GM18870 (cell line): ENCODE measurements at regions not wholly inside any gene's neighbourhood (a gene's known extent, or its start where the extent isn't known, plus 50 kb on each side); places are given as distances from the start of the nearest gene placed in this dataset.

Experiments used
- ATAC-seq: cut with Tn5 transposase; IDR thresholded peaks from one replicate; pipeline ENCODE4 v1.9.1; 2021; ENCODE audit warnings: moderate library complexity; ENCODE audit not compliant: unreplicated experiment

DNA sequence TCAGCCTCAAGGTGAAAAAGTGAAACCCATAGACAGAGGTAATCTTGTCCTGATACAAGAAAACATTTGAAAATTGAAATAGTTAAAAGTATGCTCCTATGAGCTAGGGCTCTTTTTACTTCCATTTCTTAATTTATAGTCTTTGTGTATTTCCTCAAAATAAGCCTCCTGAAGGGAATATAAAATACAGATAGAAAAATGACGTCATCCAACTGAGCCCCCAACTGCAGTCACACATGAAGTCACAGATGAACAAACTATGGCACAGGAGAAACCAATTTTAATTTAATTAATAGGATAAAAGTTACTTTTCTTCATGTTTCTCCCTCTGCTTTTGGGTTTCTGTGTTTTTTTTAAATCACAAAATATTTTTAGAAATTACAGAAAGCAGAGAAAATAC is 280.3 kb downstream of the HTR7 start:
- no peak for ATAC-seq

DNA sequence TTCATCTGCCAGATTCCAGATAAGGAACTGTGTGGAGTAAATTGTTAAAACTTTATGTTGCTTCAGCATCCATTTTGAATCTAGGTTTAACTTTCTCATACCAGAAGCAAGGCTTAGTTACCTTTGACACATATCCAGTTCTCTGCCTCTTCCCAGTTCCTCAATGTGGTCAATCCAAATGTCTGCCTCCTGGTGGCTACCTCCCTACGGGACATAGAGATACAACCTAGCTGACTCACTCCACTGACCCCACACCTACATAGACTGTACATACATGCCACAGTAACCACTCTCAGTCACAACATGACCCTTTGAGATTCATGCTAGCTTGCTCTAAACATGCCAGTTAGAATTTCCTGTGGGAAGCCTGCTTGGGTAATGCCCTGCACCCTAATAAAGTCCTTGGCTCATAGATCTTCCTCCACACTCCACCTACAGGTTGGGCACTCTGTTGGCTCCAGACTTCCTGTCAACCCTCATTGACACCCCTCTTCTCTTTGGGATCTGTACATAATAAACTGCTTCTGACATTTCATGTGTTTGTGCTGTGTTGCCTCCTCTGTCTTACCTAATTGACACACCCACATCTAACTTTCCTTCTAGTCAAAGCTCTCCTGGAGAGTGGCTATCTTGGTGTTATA is 278.1 kb downstream of the HTR7 start:
- ATAC-seq, result no peak

DNA sequence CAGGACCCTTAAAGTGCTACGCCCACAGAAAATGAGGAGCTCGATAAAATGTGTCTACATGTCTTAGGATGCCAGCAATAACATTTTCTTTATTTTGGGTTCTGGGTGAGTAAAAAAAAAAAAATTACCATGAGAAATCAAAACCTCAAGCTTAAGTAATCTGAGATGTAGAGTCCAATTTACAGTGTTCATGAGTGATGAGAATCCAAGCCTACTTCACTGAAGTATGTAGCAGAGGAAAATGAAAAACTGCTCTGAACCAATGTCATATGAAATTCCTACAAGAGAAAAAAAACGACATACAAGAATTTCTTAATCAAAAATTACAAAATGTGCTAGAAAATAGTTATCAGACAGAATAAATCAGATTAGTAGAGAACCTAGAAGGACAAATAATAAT is 274.4 kb downstream of the HTR7 start:
- ATAC-seq, result no peak

DNA sequence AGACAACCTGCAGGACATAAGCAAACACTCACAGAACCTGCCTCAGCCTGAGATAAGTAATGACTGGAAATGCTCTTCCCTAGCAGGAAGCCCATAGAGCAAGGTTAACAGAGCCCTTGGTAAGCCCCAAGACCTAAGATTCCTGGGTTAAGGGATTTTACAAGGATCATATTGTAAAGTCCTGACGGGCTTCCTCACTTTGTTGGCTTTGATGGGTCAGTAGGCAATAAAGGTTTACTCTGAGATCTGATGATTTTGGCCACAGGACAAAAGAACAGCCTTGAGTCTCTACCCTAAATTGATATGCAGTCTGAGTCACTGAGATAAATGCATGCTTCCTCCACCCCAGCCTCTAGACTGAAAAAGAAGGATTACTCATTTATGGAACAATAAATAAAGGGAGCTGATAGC is 270.8 kb downstream of the HTR7 start:
- ATAC-seq, result no peak

DNA sequence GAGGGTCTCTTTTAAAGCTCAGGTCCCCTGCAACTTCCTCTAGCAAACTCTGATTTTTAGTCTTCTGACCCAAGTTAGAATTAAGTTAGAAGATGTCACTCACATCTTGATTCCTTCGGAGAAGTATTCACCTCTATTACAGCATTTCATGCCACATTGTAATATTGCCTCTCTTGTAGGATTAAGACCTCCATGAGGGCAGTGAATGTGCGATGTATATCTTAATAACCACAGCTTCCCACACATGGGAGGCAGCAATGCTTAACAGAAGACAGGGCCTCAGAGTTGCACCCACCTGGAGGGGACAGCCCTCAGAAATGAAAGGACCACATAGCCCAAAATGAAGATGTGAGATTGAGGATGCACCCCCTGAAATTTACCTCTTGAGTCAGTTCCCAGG is 270.3 kb downstream of the HTR7 start:
- ATAC-seq, result no peak

DNA sequence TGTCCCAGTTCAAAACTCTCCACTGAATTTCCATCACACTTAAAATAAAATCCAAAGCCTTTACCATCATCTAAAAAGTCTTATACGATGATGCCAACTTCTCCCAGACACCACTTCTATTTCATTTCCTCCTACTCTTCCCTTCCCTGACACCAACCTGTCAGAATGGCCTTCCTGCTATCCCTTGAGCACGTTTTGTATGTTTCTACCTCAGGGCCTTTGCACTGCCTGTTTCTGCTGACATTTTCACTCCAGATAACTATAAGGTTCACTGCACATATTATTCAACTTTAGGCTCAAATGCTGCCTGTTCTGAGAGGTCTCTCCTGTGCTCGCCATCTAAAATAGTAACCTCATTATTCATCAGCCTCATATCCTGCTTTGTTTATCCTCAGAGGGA is 269.6 kb downstream of the HTR7 start:
- no peak for ATAC-seq

DNA sequence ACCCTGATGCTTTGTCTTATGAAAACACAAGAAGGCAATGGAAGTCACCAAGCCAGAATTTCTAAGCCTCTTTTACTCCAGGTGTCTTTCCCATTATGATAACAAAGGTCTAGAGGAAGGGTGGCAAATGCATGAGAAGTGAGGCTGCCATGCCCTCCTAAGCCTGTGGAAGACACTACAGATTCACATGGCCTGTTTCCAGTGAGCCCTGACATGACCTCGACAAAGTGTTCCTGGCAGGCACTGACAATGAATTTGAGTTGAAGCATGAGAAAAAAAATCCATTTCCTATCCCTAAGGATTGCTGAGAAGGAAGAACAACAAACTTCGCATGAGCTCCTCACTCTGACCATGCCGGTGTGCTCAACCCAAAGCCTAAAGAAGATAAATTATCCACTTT is 268.0 kb downstream of the HTR7 start:
- ATAC-seq, result no peak

DNA sequence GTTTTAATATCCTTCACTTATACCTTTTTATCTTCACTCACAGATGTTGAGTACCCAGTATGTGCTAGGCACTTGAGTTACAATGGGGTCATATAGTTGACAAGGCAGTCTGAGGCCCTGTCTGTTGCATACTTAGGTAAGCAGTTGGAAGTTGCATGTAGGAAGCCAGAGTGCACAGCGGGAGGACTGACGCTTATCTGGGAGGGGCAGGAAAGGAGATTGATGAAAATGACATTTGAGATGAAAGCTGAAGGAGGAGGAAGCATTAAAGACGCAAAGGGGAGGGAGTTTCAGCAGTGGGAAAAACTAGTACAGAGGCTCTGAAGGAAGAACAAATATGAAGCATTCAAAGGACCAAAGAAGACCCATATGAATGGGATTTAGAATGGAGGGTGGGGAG is 266.2 kb downstream of the HTR7 start:
- no peak for ATAC-seq

DNA sequence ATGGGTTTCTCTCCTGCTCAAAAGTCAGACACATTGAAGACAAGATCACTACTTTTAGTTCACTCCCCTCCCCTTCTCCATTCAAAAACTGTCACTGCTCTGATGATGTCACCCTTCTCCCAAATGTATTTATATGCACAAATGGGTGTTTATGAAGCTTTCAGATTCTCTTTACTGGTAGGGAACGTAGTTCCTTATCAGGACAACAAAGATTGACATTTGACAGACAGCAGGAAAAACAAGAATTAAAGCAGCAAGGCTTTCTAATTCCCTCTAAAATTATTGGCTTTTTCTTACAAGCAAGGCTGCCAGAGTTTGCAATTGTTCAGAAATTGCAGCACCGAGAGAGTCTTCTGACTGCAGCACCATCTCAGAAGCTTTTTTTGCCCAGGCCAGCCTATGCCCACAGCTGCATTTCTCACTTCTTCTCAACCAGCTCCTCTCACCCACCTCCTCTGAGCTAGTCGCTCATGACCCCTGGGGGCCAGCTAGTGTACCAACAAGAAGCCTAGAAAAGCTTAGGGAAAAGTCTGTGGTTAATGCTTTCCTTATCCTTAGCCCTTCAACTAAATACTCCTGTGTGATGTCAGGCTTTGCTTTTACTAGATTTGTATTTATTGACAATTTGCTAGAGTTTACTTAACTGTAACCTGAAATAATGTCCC is 265.1 kb downstream of the HTR7 start:
- no peak for ATAC-seq

DNA sequence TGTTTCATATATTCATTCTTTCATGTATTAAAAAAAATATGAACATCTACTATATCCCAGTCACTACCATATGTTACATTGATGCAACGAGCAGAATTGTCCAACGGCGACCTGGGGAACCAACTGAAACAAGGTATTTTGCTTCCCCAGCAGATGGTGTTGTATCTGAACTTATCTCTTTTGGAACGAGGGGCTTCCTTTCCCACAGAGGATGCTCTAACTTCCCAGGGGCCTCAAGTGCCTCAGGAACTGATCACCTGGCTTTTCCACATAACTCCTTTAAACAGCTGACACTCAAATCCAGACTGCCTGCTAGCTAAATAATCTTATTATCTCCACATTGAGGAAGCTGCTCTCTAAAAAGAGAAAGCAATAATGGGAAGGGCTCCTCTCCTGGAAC is 259.3 kb downstream of the HTR7 start:
- no peak for ATAC-seq

DNA sequence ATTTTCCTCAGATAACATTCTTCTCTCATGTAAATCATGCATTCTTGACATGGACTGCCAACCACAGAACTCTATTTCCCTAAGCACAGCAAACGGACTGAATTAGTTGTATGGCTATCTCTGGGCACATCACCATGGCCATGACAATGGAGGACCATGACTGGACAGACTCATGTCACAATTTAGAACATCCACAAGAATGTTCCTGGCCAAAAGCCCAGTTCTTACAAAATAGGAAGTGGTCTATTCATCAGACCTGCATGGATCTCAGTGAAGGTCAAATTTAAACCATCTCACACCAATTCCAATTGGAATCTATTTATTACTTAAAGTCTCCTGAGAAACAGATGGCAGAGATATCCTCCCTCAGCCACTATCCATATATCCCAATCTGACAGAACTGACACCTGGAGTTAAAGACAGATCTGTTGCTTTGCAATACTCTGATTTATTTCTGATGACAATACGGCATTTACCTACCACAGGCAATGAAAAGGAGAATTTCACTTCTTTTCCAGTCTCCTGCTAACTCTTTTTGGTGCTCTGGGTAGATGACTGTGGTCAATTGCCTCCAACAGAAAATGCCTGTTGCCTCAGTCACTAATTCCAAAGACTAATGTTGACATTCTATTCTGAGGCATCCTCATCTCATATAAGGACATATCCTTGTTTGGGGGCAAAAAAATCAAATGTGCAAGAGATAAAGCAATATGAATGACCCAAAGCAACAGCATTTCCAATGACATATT is 254.8 kb downstream of the HTR7 start:
- ATAC-seq, result no peak

DNA sequence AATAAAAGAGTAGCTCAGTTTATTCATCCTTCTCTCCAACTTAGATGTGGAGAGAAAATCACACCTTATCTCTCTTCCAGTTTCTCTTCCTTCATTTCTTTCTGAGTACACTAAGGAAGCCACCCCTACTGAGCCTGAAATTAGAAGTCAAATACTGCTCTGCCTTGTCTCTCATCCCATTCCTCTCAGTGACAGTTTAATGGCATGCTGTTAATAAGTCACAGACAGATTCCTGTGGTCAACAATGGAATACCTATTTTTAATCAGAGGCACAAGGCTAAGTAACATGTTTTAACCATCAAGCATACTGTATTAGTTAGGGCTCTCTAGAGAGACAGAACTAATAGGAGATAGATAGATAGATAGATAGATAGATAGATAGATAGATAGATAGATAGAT is 253.2 kb downstream of the HTR7 start:
- ATAC-seq, result no peak

DNA sequence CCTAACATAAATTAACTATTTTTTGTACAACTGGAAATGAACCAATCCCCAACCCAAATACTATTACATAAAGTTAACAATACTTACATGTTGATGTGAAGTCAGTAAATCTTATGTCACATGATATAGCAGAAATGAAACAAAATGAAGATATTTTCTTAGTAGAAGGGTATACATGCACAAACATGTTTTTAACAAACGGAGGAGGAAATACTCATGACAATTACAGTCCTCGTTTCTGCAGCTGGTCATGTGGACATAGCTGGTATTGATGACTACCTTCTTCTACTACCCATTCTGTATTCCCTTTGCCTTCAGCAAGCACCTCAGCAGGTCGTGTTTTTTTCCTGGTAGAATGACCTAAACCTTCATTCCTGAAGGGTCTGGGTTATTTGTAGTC is 252.3 kb downstream of the HTR7 start:
- ATAC-seq, result no peak

DNA sequence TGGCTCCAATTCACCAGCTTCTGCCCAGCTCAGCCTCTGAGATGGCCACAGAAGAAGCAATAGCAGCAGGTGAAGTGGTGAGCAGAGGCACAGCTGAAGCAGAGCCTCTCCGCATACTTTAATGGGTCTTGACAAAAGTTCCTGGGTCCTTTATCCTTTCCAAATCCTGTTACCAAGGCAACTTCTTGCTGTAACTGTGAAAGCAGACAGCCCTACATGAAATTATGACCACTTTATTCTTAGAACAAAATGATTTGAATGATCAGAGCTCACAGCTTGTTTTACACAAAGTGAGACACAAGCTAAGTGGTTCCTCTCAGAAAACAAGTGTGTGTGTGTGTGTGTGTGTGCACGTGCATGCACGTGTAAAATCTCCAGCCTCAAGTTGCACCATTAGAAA is 245.6 kb downstream of the HTR7 start:
- ATAC-seq, result no peak

DNA sequence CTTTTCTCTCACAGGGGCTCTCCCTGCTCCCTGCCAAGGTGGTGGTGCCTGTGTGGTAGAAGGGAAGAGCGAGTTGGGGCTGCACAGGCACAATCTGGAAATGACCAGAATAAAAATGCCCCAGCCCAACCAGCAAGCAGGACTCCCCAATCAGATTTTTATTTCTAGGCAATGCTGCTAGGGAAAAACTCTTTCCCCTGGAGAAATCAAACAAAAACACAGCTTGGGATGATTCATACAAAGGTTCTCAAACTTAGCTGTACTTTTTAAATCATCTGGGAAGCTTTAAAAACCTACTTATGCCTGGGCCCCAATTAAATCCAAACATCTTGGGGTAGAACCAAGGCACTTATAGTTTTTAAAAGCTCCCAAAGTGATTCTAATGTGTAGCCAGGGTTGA is 243.2 kb downstream of the HTR7 start:
- ATAC-seq, result no peak

DNA sequence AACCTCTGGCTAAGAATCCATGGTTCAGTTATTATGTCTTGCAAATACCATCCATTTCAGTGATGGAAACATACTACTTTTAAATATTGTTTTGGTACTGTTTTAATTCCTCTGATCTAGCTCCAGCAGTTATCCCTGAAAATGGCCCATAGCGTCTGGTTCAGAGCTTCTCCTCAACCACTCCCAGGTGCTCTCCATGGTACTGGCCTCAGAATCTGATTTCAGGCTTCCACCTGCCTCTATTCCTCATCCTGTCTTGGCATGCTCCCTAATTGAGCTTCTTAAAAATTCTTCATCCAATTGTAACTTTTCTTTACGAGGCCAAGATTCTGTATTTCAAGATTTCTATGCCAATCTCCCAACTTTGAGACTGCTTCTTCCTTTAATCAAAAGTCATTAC is 236.3 kb downstream of the HTR7 start:
- ATAC-seq, result no peak

DNA sequence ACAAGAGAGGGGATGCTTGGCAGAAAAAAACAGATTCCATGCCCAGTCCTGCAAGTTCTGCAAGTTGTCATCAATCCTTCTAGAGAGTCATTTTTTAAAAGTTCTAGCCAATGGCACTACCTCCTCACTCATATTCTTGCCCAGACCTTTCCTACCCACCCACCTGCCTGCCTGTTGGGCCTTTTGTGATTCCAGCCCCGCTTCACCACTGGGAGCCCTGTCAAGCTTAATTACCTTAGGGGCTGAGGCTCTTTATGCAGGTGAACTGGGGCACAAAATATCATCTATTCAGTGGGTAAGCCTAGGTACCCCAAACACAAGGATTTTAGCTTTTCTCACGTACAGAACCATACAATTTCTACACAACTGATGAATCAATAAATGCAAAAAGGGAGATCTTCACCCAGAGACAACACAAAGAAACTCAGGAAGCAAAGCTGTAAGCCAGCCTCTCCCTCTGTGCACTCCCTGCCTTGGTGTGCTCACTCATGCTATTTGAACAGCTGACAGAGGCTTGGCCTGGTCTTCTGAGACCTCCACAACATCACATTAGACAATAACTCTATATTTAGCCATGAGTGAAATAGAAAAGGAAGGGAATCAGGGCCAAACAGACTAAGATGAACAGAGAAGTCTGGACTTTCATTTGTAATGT is 222.6 kb downstream of the HTR7 start:
- no peak for ATAC-seq

DNA sequence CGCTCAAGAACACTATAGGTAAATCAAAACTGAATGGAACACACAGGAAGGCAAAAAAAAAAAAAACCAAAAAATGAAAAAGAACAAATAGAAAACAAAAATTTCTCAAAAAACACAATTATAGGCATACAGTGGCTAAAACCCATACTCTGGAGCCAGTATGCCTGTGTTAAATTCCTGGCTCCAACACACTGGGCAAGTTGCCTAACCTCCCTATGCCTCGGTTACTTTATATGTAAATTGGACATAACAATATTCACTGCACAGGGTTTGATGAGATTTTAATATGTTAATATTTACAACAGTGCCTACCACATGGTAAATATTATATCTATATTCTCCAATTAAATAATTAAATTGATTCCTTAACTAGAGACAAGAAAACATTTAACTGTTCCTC is 217.1 kb downstream of the HTR7 start:
- no peak for ATAC-seq

DNA sequence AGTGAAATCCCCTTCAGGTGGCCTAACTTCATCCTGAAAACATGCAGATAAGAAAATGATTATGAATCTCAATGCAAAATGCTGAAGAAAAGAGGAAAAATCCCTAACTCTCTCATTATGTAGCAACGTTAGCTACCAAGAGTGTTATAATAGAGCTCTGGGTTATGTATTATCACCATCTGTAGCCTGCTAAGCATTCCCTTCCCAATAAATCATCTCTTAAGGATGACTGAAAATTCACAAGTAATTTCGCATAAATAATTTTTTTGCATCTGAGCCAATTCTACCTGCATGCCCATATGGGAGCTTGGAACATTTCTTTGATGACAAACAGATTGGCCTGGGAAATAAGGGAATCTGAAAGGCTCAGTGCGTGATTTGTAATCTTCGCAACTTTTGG is 216.1 kb downstream of the HTR7 start:
- no peak for ATAC-seq

DNA sequence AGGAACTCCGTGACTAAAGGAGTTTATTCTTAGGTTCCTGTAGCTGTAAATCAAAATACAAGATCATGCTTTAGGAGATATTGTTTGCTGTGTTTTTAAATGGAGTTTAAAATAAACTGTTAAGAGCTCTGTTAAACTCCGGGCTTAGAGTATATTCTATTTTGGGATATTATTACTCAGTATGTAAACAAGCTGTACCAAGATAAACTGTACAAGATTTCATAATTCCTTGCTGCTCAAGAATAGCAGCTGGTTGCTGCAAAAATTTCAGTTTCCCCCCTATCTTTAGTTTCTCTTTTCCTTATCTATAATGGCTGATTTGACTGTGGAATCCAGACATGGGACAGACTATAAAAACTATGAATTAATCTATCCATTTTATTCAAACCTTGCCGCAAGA is 215.7 kb downstream of the HTR7 start:
- ATAC-seq, result no peak

DNA sequence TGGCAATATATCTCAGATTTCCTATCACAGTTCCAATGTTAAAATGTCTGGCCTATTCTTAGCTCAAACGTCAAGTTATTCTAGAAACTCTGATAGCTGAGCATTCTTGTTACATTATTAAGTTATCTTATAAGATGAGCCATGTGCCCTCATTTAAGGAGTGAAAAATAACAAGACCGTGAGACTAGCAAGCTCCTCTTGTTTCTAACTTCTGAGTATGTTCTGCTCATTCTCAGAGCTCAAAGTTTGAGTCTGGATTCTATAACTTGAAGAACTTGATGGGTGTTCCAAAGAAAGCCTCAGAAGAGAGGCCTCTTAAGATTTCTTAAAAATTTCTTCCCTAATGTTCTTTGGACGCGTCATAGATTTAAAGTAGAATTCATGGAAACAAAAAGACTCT is 215.2 kb downstream of the HTR7 start:
- no peak for ATAC-seq

DNA sequence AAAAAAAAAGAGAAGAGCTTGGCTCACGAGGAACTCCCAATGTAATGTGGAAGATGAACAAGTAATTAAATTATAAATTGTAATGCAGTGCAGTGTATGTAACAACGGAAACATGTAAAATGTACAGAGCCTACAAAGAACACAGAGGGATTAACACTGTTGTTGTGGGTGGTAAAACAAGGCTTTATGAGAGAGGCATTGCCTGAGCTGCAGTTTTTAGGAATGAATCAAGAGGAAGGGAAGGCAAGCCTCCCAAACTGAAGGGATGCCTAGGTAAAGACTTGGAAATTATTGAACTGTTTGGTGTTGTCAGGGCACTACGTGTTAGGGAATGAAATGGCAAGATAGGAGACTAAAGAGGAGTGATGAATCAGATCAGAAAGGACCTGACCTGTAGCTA is 213.7 kb downstream of the HTR7 start:
- ATAC-seq, result no peak
